ENCODE measurements at regions not wholly inside any gene's neighbourhood (a gene's known extent, or its start where the extent isn't known, plus 50 kb on each side); places are given as distances from the start of the nearest gene placed in this dataset.
"Not testable (repeated sequence)": the region's sequence is repeated elsewhere in the genome, so short reads cannot be mapped to it uniquely, and the experiment has no call there.

DNA sequence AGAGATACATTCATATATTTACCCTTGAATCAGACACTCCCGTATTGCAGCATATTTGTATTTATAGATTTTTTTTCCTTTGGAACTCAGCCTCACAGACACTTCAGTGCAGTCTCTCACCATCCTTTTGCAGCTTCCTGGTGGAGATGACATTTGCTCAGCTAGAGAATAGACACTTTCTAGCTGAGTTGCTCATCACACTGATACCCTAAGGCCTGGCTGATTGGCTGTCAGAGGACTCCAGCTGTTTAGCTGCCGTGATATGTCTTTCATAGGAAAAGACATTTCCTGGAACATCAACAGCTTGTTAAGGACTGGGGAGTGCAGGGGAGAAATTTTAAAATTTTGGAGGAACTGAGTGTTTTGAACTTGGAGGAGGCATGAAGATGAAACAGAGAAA is 429.6 kb downstream of the SMARCA1 start:
- H3K9me3 Mint-ChIP-seq, result no peaks in the 10 kb centered on the region
- no peaks in the 10 kb centered on the region for H3K36me3 Mint-ChIP-seq
- peaks cover 0 to 12% (median 2%) of the 10 kb centered on the region in 5 donors for H3K27me3 Mint-ChIP-seq

DNA sequence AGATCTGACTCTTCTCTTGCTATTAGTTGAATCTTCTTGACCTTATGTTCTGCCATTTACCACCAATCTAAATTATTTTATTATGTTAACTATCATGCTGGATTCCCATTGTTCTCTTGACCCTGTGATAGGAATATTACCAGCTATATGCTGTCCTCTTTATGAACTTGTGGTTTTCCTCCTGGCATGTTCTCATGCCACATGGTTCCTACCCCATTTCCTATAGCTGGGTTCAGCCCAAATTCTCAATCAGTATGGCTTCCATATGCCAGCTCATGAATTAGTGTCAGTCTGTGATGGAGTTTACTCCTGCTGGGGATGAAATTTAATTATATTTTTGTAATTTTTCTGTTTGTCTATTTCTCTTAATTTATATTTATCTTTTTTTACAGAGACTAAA is 430.5 kb downstream of the SMARCA1 start:
- Mint-ChIP-seq H3K4me3 (no peak overlapping the region), H3K27ac (no peak overlapping the region), H3K27me3 (peaks cover 0 to 8% (median 2%) of the 10 kb centered on the region in 5 donors), H3K4me1 (no peaks in the 10 kb centered on the region), H3K36me3 (no peaks in the 10 kb centered on the region), H3K9me3 (no peaks in the 10 kb centered on the region)
- ATAC-seq (no peak), DNase-seq (no peak)
- POLR2A ChIA-PET, result no interaction called here

More for the DNA sequence above, 429.6 kb downstream of the SMARCA1 start:
- ATAC-seq, result no peak
- H3K4me3 Mint-ChIP-seq, result no peak overlapping the region
- no peaks in the 10 kb centered on the region for H3K4me1 Mint-ChIP-seq
- DNase-seq, result no peak
- no peak overlapping the region for H3K27ac Mint-ChIP-seq
- POLR2A ChIA-PET, result no interaction called here

DNA sequence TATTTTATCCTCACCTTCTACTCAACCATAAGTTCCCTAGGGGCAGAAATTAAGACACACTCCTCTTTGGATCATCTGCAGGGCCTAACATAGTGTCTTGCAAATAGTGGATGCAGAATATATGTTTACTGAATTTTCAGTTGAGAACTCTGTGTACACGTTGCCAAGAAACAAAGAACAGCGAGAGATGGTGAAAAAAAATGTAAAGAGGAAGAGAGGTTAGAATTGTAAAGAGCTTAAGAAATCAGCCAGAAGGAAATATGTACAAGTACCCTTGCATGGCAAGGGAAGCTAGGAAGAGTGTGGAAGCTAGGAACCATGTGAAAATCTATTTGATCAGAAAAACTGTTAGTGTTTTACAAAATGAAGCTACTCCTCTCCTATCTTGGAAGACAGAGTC is 431.0 kb downstream of the SMARCA1 start:
- Mint-ChIP-seq H3K36me3 (no peaks in the 10 kb centered on the region), H3K27ac (no peak overlapping the region), H3K9me3 (peaks cover 0 to 2% (median 0%) of the 10 kb centered on the region in 9 donors), H3K4me3 (no peak overlapping the region), H3K4me1 (no peaks in the 10 kb centered on the region), H3K27me3 (peaks cover 0 to 3% (median 0%) of the 10 kb centered on the region in 5 donors)
- POLR2A ChIA-PET, result no interaction called here
- no peak for DNase-seq
- no peak for ATAC-seq

DNA sequence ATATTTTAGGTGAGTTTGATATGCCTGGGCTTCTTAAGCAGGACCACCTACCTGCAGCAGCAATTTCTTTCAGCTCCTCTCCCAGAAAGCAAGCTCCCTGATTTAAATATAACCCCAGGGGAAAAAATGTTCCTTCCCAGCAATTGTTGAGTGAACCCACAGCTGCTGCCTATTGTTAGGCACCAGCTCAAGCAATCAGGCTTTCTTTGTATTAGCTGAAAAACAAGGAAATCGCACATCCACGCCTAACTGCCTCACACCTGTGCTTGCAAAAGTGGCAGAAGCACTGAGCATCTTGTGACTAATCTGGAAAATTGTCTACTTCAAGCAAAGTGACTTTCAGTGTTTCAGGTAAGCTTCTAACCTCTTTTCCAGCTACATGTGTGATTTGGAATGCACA is 432.2 kb downstream of the SMARCA1 start:
- DNase-seq (no peak), ATAC-seq (no peak)
- no peak overlapping the region for H3K27ac Mint-ChIP-seq
- no peaks in the 10 kb centered on the region for H3K36me3 Mint-ChIP-seq
- H3K4me1 Mint-ChIP-seq, result no peaks in the 10 kb centered on the region
- H3K27me3 Mint-ChIP-seq, result peaks cover 0 to 3% (median 0%) of the 10 kb centered on the region in 5 donors
- H3K4me3 Mint-ChIP-seq, result no peak overlapping the region
- H3K9me3 Mint-ChIP-seq, result peaks cover 0 to 2% (median 0%) of the 10 kb centered on the region in 9 donors
- POLR2A ChIA-PET, result no interaction called here

DNA sequence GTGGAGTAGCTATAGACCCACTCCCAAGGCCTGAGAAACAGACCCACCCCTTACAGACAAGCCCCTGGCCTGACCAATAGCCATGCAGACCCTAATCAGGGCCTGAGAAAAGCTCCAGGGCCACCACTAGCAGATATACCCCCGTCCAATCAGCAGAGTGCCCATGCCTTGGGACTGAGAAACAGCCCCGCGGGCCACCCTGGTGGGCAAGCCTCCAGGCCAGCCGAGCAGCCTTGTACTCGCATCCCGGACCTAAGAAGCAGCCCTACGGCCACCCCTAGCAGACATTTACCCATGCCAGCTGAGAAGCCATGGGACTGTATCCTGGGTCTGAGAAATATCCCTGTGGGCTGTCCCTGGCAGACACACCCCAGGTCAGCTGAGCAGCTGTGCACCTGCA is 436.5 kb downstream of the SMARCA1 start:
- POLR2A ChIA-PET, result no interaction called here
- Mint-ChIP-seq H3K9me3 (peaks cover 0 to 3% (median under 1%) of the 10 kb centered on the region in 9 donors), H3K27me3 (peaks cover 0 to 3% (median 0%) of the 10 kb centered on the region in 5 donors), H3K4me1 (no peaks in the 10 kb centered on the region), H3K27ac (no peak overlapping the region), H3K36me3 (no peaks in the 10 kb centered on the region), H3K4me3 (no peak overlapping the region)
- DNase-seq (no peak), ATAC-seq (no peak)

DNA sequence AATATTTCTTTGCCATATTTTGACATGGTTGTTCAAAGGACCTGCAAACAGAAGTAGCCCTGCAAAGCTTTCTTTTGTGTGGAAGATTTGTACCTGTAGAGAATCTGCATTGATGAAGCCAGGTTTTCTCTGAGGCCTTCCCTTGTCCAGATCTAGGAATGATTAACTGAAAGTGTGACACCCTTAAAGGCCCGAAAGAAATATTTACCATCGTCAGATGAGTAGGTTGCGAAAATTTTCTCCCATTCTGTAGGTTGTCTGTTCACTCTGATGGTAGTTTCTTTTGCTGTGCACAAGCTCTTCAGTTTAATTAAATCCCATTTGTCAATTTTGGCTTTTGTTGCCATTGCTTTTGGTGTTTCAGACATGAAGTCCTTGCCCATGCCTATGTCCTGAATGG is 439.0 kb downstream of the SMARCA1 start:
- H3K27me3 Mint-ChIP-seq, ATAC-seq, DNase-seq, H3K9me3 Mint-ChIP-seq, H3K4me3 Mint-ChIP-seq, H3K4me1 Mint-ChIP-seq, H3K27ac Mint-ChIP-seq, H3K36me3 Mint-ChIP-seq, POLR2A ChIA-PET: not testable (repeated sequence)

DNA sequence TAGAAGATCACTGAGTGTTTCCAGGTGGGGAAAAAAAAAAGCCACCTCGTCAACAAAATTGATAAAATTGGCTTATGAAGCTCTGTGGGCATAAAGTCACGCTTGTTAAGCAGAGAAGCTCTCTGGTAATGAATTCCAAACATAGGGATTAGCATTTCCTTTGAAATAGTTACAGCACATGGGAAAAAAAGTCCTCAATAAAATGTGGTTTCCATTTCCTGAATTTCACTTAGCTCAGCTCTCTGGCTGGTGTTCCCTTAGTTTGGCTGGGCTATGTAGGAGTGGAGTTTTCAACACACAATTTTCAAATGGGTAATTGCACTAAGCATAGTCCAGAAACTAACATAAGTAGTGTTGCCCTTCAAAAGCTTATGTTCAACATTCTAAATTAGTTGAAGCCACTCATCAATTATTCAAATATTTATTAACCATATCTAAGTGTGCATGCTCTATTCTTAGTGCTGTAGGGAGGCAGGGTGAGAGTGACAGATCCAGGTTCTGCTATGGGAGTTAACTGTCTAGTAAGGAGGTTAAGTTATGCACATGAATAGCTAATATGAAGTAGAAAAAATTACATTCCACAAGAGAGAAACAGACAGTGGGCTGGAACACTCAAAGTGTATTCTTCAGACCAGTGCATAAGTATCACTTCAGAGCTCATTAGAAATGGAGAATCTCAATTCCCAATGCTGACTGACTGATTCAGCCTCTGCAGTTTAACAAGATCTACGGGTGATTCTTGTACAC is 445.7 kb downstream of the SMARCA1 start:
- Mint-ChIP-seq H3K27ac (no peak overlapping the region), H3K4me1 (no peaks in the 10 kb centered on the region), H3K4me3 (no peak overlapping the region), H3K27me3 (peaks cover 0 to 13% (median 0%) of the 10 kb centered on the region in 5 donors), H3K36me3 (no peaks in the 10 kb centered on the region), H3K9me3 (peaks cover 0 to 8% (median 3%) of the 10 kb centered on the region in 9 donors)
- no peak for ATAC-seq
- POLR2A ChIA-PET, result no interaction called here
- DNase-seq, result no peak

DNA sequence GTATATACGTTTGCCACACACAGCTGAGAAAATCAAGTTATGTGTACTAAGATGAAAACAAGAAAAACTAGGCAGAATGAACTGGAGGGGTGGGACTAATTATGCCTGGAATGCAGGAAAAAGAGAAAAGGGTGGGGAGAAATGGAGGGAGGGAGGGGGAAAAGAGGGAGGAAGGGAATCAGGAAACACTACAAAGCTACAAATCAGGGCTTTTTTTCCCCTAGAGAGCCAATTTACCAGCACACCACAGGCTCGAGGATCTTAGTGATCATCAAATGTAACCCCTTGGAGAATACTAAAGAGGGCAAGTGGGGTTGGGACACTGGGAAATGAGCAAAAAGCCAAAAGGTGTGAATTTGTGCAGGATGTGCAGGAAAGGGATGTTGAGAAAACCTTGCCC is 451.9 kb downstream of the SMARCA1 start:
- H3K4me1 Mint-ChIP-seq, result no peaks in the 10 kb centered on the region
- H3K36me3 Mint-ChIP-seq, result no peaks in the 10 kb centered on the region
- no peak for ATAC-seq
- POLR2A ChIA-PET, result no interaction called here
- H3K9me3 Mint-ChIP-seq, result no peaks in the 10 kb centered on the region
- no peak for DNase-seq
- no peak overlapping the region for H3K27ac Mint-ChIP-seq
- no peak overlapping the region for H3K4me3 Mint-ChIP-seq
- peaks cover 0 to 13% (median 0%) of the 10 kb centered on the region in 5 donors for H3K27me3 Mint-ChIP-seq

DNA sequence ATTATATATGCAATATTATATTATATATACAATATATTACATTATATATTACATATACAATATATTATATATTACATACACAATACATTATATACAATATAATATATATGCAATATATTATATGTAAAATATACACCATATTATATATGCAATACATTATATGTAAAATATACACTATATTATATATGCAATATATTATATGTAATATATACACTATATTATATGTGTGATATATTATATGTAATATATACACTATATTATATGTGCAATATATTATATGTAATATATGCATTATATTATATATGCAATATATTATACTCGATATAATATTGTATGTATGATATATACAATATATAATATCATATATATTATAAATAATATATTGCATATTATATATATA is 457.4 kb downstream of the SMARCA1 start:
- ATAC-seq (no peak), DNase-seq (no peak)
- no peaks in the 10 kb centered on the region for H3K36me3 Mint-ChIP-seq
- no peak overlapping the region for H3K27ac Mint-ChIP-seq
- no peak overlapping the region for H3K4me3 Mint-ChIP-seq
- POLR2A ChIA-PET, result no interaction called here
- no peaks in the 10 kb centered on the region for H3K27me3 Mint-ChIP-seq
- H3K9me3 Mint-ChIP-seq, result peaks cover 0 to 5% (median 0%) of the 10 kb centered on the region in 9 donors
- H3K4me1 Mint-ChIP-seq, result no peaks in the 10 kb centered on the region

DNA sequence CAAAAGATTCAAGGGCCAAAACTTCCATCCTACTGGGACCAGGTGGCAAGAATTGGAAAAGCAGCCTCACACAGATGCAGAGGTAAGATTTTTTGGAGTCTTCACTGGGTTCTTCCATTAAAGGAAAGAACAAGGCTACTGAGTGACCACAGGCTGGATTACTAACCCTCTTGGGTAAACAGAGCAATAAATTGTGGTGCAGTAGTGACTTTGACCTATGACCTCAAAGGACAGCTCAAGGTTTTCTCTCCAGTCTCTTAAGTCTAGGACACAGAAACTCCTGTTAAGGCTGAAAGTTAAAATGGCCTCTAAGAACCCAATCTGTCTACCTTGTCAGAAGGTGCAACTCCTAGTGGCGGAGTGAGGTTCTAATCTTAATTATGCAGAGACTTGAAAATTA is 464.9 kb downstream of the SMARCA1 start:
- Mint-ChIP-seq H3K4me1 (no peaks in the 10 kb centered on the region), H3K4me3 (no peak overlapping the region), H3K27me3 (peaks cover 0 to 15% (median 3%) of the 10 kb centered on the region in 5 donors), H3K9me3 (peaks cover 0 to 9% (median 0%) of the 10 kb centered on the region in 9 donors), H3K36me3 (no peaks in the 10 kb centered on the region), H3K27ac (no peak overlapping the region)
- POLR2A ChIA-PET, result no interaction called here
- no peak for ATAC-seq
- no peak for DNase-seq

DNA sequence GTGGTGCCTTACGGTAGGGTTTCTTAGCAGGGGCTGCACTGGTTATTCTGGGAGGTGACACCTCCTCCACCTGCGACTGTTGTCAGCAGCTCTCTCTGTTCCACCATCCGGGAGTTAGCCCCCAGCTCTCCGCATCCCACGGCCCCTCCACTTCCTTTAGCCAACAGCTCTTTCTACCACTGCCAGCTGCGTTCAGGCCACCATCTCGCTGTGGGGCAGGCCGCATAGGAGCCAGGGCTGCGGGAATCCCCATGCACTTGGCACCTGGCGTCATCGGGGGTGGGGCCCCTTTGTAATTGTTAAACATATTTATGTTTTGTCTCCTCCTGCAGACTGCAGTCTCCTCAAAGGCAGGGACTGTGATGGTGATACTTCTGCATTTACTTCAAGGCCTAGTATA is 480.2 kb downstream of the SMARCA1 start:
- POLR2A ChIA-PET, result no interaction called here
- Mint-ChIP-seq H3K4me3 (no peak overlapping the region), H3K36me3 (no peaks in the 10 kb centered on the region)

DNA sequence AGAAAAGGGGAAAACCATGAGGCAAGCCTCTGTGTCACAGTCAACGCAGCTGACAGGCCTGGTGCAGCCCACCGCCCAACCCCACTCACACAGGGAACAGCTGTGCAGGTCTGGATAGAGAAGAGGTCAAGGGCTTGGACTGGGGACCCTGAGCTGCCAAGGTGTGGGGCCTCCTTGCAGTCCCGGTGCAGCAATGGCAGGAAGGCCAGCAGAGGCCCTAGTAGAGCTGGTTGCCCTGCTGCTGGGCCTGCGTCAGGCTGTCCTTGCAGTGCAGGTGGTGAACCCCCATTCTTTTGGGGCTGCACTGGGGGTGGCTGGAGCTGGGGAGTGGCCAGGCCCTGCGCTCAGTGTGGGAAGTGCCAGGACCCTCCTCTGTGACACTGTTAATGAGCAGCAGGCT is 482.0 kb downstream of the SMARCA1 start:
- H3K36me3 Mint-ChIP-seq, result no peaks in the 10 kb centered on the region
- ATAC-seq, result no peak
- no peaks in the 10 kb centered on the region for H3K4me1 Mint-ChIP-seq

More for the DNA sequence above, 480.2 kb downstream of the SMARCA1 start:
- peaks cover 0 to 4% (median 0%) of the 10 kb centered on the region in 9 donors for H3K9me3 Mint-ChIP-seq
- no peaks in the 10 kb centered on the region for H3K4me1 Mint-ChIP-seq
- ATAC-seq (no peak), DNase-seq (no peak)
- peaks cover 0 to 1% (median 0%) of the 10 kb centered on the region in 5 donors for H3K27me3 Mint-ChIP-seq
- H3K27ac Mint-ChIP-seq, result no peak overlapping the region

DNA sequence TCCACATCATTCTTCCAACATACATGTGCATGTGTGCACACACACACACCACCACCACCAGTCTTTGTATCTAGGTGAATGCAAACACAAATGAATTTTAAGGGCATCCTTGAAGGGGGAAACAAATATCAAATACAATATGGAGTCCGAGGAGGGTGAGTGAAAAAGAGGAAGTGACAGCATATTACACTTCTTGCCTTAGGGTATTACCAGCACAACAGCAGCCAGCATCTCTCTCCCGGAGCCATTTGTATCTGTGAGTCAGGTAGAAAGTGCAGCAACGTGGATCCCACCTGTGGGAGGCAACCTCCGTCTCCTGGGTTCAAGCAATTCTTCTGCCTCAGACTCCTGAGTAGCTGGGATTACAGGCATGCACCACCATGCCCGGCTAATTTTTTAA is 483.2 kb downstream of the SMARCA1 start:
- Mint-ChIP-seq H3K9me3 (peaks cover 0 to 1% (median 0%) of the 10 kb centered on the region in 9 donors), H3K36me3 (no peaks in the 10 kb centered on the region), H3K4me3 (no peak overlapping the region), H3K27me3 (no peaks in the 10 kb centered on the region), H3K27ac (no peak overlapping the region), H3K4me1 (no peaks in the 10 kb centered on the region)
- POLR2A ChIA-PET, result no interaction called here
- no peak for ATAC-seq
- DNase-seq, result no peak

More for the DNA sequence above, 482.0 kb downstream of the SMARCA1 start:
- Mint-ChIP-seq H3K9me3 (peaks cover 0 to 4% (median 0%) of the 10 kb centered on the region in 9 donors), H3K27ac (no peak overlapping the region), H3K4me3 (no peak overlapping the region), H3K27me3 (peaks cover 0 to 1% (median 0%) of the 10 kb centered on the region in 5 donors)
- DNase-seq, result no peak
- POLR2A ChIA-PET, result no interaction called here

DNA sequence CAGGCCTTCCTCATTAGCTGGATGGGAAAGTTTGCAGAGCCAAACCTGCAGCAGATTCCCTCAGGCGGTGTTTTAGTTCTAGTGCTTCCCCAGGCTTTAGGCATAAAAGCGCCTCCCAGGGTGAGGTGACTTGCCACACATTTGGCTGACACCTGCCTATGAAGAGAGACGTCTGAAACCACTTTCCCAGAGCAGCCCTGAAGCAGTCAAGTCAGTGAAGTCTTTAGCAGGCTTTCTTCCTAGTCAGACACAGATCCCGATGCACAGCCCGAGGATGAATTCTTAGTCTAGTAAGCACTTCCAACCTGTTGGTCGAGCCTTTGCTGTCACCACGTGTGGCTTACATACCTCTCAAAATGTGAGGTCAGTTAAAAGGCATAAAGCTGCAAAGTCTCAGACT is 484.1 kb downstream of the SMARCA1 start:
- H3K4me1 Mint-ChIP-seq, result no peaks in the 10 kb centered on the region
- no peaks in the 10 kb centered on the region for H3K36me3 Mint-ChIP-seq
- H3K4me3 Mint-ChIP-seq, result no peak overlapping the region
- no peak for ATAC-seq
- no peak overlapping the region for H3K27ac Mint-ChIP-seq
- H3K9me3 Mint-ChIP-seq, result peaks cover 0 to 1% (median 0%) of the 10 kb centered on the region in 9 donors
- POLR2A ChIA-PET, result no interaction called here
- DNase-seq, result no peak
- no peaks in the 10 kb centered on the region for H3K27me3 Mint-ChIP-seq
